ENCODE measurements at regions not wholly inside any gene's neighbourhood (a gene's known extent, or its start where the extent isn't known, plus 50 kb on each side); places are given as distances from the start of the nearest gene placed in this dataset.

DNA sequence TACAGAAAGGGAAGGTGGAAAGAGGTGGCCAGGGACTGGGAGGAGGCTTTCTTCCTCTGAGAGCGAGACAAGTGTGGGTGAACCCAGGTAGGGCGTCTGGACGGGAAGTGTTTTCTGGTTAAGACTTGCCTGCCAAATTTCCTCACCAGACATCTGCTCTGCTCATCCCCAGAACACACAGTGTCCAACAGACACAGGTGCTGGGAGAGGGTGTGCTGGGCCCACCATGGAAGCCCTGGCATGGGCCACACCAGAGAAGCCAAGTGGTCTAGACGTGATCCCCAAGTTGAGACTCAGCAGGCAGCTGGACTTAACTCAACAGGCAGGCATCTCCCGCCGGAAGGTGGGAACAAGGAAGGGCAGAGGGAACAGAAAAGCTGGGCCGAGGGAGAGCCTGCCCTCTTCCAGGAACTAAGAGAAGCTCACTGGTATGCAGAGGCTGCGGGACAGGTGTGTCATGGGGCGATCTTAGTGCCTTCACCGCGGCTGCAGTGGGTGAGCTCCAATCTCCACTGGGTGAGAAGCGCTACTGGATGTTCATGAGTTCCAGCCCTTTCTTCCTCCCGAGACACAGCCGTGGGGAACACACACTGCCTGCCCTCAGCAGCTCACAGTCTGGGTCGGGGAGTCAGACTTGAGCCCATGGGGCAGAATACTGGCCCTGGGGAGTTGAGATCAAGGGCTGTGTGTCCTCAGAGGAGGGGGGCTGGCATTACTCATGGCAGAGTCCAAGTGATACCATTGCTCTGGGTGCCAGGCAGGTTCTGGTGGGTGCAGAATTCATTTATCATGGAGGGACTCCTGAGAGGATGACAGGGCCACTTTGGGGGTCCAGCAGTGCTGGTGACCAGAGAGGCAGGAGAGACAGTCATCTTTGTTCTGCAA is 110.2 kb downstream of the CPZ start:
- H3K27ac Mint-ChIP-seq: no peak overlapping the region
- no peaks in the 10 kb centered on the region for H3K36me3 Mint-ChIP-seq
- no peak overlapping the region for H3K4me3 Mint-ChIP-seq
- peak in 1 of 2 experiments; percentile 29 for DNase-seq (ENCODE audit: low spot score in 2 of 2, unreplicated experiment in 2 of 2)
- peaks cover 2% of the 10 kb centered on the region for H3K4me1 Mint-ChIP-seq
- TF ChIP-seq, protein P1, sequence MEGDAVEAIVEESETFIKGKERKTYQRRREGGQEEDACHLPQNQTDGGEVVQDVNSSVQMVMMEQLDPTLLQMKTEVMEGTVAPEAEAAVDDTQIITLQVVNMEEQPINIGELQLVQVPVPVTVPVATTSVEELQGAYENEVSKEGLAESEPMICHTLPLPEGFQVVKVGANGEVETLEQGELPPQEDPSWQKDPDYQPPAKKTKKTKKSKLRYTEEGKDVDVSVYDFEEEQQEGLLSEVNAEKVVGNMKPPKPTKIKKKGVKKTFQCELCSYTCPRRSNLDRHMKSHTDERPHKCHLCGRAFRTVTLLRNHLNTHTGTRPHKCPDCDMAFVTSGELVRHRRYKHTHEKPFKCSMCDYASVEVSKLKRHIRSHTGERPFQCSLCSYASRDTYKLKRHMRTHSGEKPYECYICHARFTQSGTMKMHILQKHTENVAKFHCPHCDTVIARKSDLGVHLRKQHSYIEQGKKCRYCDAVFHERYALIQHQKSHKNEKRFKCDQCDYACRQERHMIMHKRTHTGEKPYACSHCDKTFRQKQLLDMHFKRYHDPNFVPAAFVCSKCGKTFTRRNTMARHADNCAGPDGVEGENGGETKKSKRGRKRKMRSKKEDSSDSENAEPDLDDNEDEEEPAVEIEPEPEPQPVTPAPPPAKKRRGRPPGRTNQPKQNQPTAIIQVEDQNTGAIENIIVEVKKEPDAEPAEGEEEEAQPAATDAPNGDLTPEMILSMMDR (IDR thresholded peaks at IDR 0.05; ENCODE audit: unreplicated experiment): no peak
- H3K27me3 Mint-ChIP-seq (ENCODE audit: low read depth): peaks cover 39% of the 10 kb centered on the region
- H3K9me3 Mint-ChIP-seq: no peaks in the 10 kb centered on the region

DNA sequence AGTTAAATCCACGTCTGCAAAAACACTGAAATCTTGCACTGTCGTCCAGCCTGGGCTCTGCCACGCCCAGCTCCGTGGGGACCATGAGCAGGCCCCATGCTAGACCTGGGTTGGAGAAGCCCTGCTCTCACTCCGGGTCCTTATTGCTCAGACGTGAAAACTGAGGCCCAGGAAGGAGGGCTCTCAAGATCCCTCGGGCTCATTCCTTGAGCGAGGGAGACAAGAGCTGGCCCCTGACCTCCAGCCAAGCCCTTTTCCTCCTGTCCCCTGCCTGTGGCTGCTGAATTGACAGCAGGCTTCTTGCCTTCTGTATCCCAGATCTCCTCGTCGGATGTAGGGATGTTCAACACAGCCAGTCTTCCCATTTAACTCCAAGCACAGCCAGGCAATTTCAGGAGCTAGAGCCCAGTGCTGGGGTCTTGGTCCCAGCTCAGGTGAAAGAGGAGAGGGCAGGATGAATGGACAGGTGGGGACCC is 109.5 kb downstream of the CPZ start:
- H3K36me3 Mint-ChIP-seq: no peaks in the 10 kb centered on the region
- H3K27ac Mint-ChIP-seq: no peak overlapping the region
- H3K4me1 Mint-ChIP-seq: peaks cover 2% of the 10 kb centered on the region
- peak in 1 of 2 experiments; percentile 28 for DNase-seq (ENCODE audit: low spot score in 2 of 2, unreplicated experiment in 2 of 2)
- H3K4me3 Mint-ChIP-seq: no peak overlapping the region
- peaks cover 5% of the 10 kb centered on the region for H3K9me3 Mint-ChIP-seq
- TF ChIP-seq, protein P1 (IDR thresholded peaks at IDR 0.05; ENCODE audit: unreplicated experiment): no peak
- peaks cover 38% of the 10 kb centered on the region for H3K27me3 Mint-ChIP-seq (ENCODE audit: low read depth)

DNA sequence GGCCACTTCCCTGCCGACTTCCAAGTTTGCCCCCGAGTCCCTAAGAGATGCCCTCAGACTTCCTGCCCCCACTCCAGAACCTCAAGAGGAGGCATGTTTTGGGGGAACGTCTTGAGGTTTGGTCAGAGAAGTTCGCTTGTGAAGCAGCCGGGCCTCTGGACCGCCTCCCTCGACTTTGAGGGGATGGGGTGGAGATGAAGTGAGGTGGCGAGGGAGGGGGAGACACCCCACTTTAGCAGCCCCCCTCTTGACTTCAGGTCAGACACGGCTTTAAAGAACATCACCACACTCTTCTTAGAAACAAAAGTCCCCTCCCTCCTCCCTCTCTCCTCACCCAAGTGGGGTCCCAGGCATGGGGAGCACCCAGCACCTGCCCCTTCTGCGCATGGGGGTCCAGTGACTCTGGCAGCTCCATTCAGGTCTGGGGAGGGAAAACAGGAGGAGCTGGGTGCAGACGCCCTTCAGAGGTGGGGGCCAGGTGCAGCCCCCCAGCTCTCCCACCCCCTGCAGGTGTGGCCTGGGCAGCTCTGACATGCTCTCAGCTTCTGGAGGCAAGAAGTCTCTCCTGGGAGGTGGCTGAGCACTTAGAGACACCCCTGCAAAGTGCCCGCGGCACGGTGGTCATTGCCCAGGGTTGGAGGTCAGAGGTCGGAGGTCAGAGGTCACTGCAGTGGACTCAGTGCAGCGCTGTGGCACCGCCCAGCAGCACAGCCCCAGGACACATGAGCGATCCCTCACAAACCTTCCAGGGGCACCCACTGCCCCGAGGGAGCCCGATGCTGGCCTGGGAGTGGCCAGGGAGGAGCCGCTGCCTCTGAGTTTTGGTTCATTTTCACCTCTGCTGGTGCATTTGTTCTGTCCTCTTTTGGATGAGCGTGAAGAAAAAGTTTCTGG is 108.8 kb downstream of the CPZ start:
- H3K4me3 Mint-ChIP-seq: no peak overlapping the region
- DNase-seq (ENCODE audit: low spot score in 2 of 2, unreplicated experiment in 2 of 2): peak in 1 of 2 experiments; percentile 40
- H3K36me3 Mint-ChIP-seq: no peaks in the 10 kb centered on the region
- peaks cover 5% of the 10 kb centered on the region for H3K9me3 Mint-ChIP-seq
- H3K27ac Mint-ChIP-seq: no peak overlapping the region
- TF ChIP-seq, protein P1 (IDR thresholded peaks at IDR 0.05; ENCODE audit: unreplicated experiment): no peak
- peaks cover 43% of the 10 kb centered on the region for H3K27me3 Mint-ChIP-seq (ENCODE audit: low read depth)
- H3K4me1 Mint-ChIP-seq: peaks cover 2% of the 10 kb centered on the region

DNA sequence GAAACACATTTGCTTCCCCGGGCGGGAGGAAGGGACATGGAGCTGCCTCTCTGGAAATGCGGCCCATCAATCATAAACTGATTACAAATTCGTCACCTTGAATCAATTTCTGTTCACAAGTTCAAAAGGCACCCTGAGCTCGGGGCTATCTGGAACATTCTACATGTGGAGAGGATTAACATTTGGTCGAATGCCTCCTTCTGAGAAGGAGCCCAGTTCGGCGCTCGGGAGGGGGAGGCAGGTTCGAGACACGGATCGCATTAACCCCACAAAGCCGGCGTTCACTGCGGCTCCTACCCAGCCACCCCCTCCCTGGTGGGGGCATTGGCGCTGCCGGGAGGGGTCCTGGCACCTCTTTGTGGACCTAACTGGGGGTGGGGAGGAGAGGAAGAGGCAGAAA is 108.0 kb downstream of the CPZ start:
- Mint-ChIP-seq H3K36me3 (no peaks in the 10 kb centered on the region), H3K4me1 (no peaks in the 10 kb centered on the region), H3K4me3 (no peak overlapping the region), H3K27ac (no peak overlapping the region), H3K9me3 (peaks cover 5% of the 10 kb centered on the region), H3K27me3 (ENCODE audit: low read depth) (peaks cover 42% of the 10 kb centered on the region)
- TF ChIP-seq, protein P1 (IDR thresholded peaks at IDR 0.05; ENCODE audit: unreplicated experiment): no peak
- peak in 1 of 2 experiments; percentile 5 for DNase-seq (ENCODE audit: low spot score in 2 of 2, unreplicated experiment in 2 of 2)

DNA sequence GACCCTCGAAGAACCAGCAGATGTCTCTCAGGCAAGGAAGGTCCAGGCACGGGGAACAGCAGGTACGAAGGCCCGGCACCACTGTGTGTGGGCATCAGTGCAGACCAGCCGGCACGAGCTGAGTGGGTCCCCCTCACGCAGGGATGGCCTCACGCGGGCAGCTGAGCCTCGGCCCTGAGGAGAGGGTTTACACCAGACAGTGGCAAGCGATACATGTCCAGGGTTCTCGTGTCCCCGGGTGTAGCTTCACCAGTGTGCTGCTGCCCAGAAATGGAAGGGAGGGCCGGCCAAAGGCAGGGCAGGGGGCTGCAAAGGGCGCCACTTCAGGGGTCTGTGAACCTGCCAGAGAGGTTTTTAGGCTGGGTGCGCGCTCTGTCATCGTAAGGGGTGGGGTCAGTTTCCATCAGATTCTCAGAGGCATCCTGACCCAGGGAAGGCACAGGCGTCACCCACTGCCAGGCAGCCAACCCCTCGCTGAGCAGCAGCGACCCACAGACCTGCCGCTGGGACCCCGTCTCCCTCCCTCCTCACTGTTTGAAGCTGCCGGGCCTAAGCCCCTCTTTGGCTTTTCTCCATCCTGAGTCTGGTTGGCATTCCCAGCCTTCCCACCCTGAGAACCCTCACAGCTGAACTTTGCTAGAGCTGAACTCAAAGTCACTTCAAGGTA is 107.0 kb downstream of the CPZ start:
- no peak overlapping the region for H3K27ac Mint-ChIP-seq
- H3K36me3 Mint-ChIP-seq: no peaks in the 10 kb centered on the region
- no peaks in the 10 kb centered on the region for H3K4me1 Mint-ChIP-seq
- H3K27me3 Mint-ChIP-seq (ENCODE audit: low read depth): peaks cover 47% of the 10 kb centered on the region
- peaks cover 5% of the 10 kb centered on the region for H3K9me3 Mint-ChIP-seq
- TF ChIP-seq, protein P1 (IDR thresholded peaks at IDR 0.05; ENCODE audit: unreplicated experiment): no peak
- DNase-seq (ENCODE audit: low spot score in 2 of 2, unreplicated experiment in 2 of 2): peak in 1 of 2 experiments; percentile 32
- H3K4me3 Mint-ChIP-seq: no peak overlapping the region
